ENCODE measurements at regions not wholly inside any gene's neighbourhood (a gene's known extent, or its start where the extent isn't known, plus 50 kb on each side); places are given as distances from the start of the nearest gene placed in this dataset.

GRCh38 chr4:24273136-24273535 is 311.2 kb downstream of the DHX15 start:
- H4K20me1 ChIP-seq (ENCODE audit: insufficient read depth, low read length): no peaks in the 10 kb centered on the region
- TF ChIP-seq EZH2 (IDR thresholded peaks at IDR 0.05; ENCODE audit: borderline replicate concordance, low read length) (no peak), CTCF (IDR thresholded peaks at IDR 0.05; ENCODE audit: low read length) (no peak)
- H3K27ac ChIP-seq (ENCODE audit: low read depth, low read length, poor library complexity, severe bottlenecking): no peak overlapping the region
- no peaks in the 10 kb centered on the region for H3K9me2 ChIP-seq (ENCODE audit: low read depth, low read length)
- no peaks in the 10 kb centered on the region for H3K27me3 ChIP-seq (ENCODE audit: insufficient read depth, low read length)
- H2AFZ ChIP-seq (ENCODE audit: low read length): no peak overlapping the region
- H3K4me3 ChIP-seq (ENCODE audit: low read depth, low read length, poor library complexity, severe bottlenecking): no peak overlapping the region
- H3F3A ChIP-seq (ENCODE audit: insufficient read depth, low read length): no peaks in the 10 kb centered on the region
- no peaks in the 10 kb centered on the region for H3K9me3 ChIP-seq (ENCODE audit: low read length)
- H3K79me2 ChIP-seq (ENCODE audit: insufficient read depth, low read length): no peaks in the 10 kb centered on the region
- H3K4me1 ChIP-seq (ENCODE audit: insufficient read depth, low read length, severe bottlenecking): no peaks in the 10 kb centered on the region
- no peaks in the 10 kb centered on the region for H3K36me3 ChIP-seq (ENCODE audit: insufficient read depth, low read length)
- no peak overlapping the region for H3K4me2 ChIP-seq (ENCODE audit: low read length)
- no peak overlapping the region for H3K9ac ChIP-seq (ENCODE audit: low read length)

GRCh38 chr4:24266951-24267722 is 317.2 kb downstream of the DHX15 start:
- Histone ChIP-seq H3K36me3 (ENCODE audit: insufficient read depth, low read length) (no peaks in the 10 kb centered on the region), H3K27me3 (ENCODE audit: insufficient read depth, low read length) (no peaks in the 10 kb centered on the region), H4K20me1 (ENCODE audit: insufficient read depth, low read length) (no peaks in the 10 kb centered on the region), H3K9ac (ENCODE audit: low read length) (no peak overlapping the region), H3F3A (ENCODE audit: insufficient read depth, low read length) (no peaks in the 10 kb centered on the region), H3K9me3 (ENCODE audit: low read length) (no peaks in the 10 kb centered on the region), H3K79me2 (ENCODE audit: insufficient read depth, low read length) (no peaks in the 10 kb centered on the region), H2AFZ (ENCODE audit: low read length) (no peak overlapping the region), H3K4me1 (ENCODE audit: insufficient read depth, low read length, severe bottlenecking) (no peaks in the 10 kb centered on the region), H3K27ac (ENCODE audit: low read depth, low read length, poor library complexity, severe bottlenecking) (no peak overlapping the region), H3K9me2 (ENCODE audit: low read depth, low read length) (no peaks in the 10 kb centered on the region), H3K4me2 (ENCODE audit: low read length) (no peak overlapping the region), H3K4me3 (ENCODE audit: low read depth, low read length, poor library complexity, severe bottlenecking) (no peak overlapping the region)
- TF ChIP-seq EZH2 (IDR thresholded peaks at IDR 0.05; ENCODE audit: borderline replicate concordance, low read length) (no peak), CTCF (IDR thresholded peaks at IDR 0.05; ENCODE audit: low read length) (no peak)

- no peaks in the 10 kb centered on the region for H3K9me3 ChIP-seq (ENCODE audit: low read length)
- H3K4me2 ChIP-seq (ENCODE audit: low read length): no peak overlapping the region
- TF ChIP-seq EZH2 (IDR thresholded peaks at IDR 0.05; ENCODE audit: borderline replicate concordance, low read length) (no peak), CTCF (IDR thresholded peaks at IDR 0.05; ENCODE audit: low read length) (no peak)
- no peaks in the 10 kb centered on the region for H3K4me1 ChIP-seq (ENCODE audit: insufficient read depth, low read length, severe bottlenecking)
- no peaks in the 10 kb centered on the region for H3K27me3 ChIP-seq (ENCODE audit: insufficient read depth, low read length)
- no peak overlapping the region for H3K4me3 ChIP-seq (ENCODE audit: low read depth, low read length, poor library complexity, severe bottlenecking)
- H4K20me1 ChIP-seq (ENCODE audit: insufficient read depth, low read length): no peaks in the 10 kb centered on the region
- H3K36me3 ChIP-seq (ENCODE audit: insufficient read depth, low read length): no peaks in the 10 kb centered on the region
- no peak overlapping the region for H3K9ac ChIP-seq (ENCODE audit: low read length)
- H3F3A ChIP-seq (ENCODE audit: insufficient read depth, low read length): no peaks in the 10 kb centered on the region
- no peak overlapping the region for H2AFZ ChIP-seq (ENCODE audit: low read length)
- no peaks in the 10 kb centered on the region for H3K79me2 ChIP-seq (ENCODE audit: insufficient read depth, low read length)
- no peak overlapping the region for H3K27ac ChIP-seq (ENCODE audit: low read depth, low read length, poor library complexity, severe bottlenecking)
- no peaks in the 10 kb centered on the region for H3K9me2 ChIP-seq (ENCODE audit: low read depth, low read length)
Observed at GRCh38 chr4:24265989-24266388, 318.4 kb downstream of the DHX15 start.

All from OCI-LY1 (cell line).